Stimulated activated CD4-positive, alpha-beta T cell treated with anti-CD3 and anti-CD28 coated beads, Interleukin-12 subunit alpha, Interleukin-12 subunit beta, amount 100 ng/mL, for 24 hours (primary cell): ENCODE measurements at regions not wholly inside any gene's neighbourhood (a gene's known extent, or its start where the extent isn't known, plus 50 kb on each side); places are given as distances from the start of the nearest gene placed in this dataset.

ENCODE experiments used
- DNase-seq, 2 experiments: peaks; one replicate each; pipeline ENCODE4 v3.0.0-alpha.2; 2020; ENCODE audit warnings: low read depth in 2 of 2

GRCh38 chr16:51035110-51035498, 116.0 kb downstream of the SALL1 start:
- no peak for DNase-seq

GRCh38 chr16:51034481-51035109, 116.5 kb downstream of the SALL1 start:
- no peak for DNase-seq

- DNase-seq = no peak
These were observed 119.5 kb downstream of the SALL1 start for GRCh38 chr16:51031598-51031997.

GRCh38 chr16:51030516-51030915, 120.6 kb downstream of the SALL1 start:
- DNase-seq = no peak

GRCh38 chr16:51025588-51026290, 125.3 kb downstream of the SALL1 start:
- no peak for DNase-seq

GRCh38 chr16:51024703-51025102, 126.4 kb downstream of the SALL1 start:
- no peak for DNase-seq

GRCh38 chr16:51022955-51023354, 128.1 kb downstream of the SALL1 start:
- no peak for DNase-seq

- DNase-seq = no peak
These were observed 131.5 kb downstream of the SALL1 start for GRCh38 chr16:51019617-51020016.

- DNase-seq = no peak
These were observed 133.1 kb downstream of the SALL1 start for GRCh38 chr16:51017969-51018368.

- DNase-seq = no peak
These were observed 138.7 kb downstream of the SALL1 start for GRCh38 chr16:51012396-51012795.

GRCh38 chr16:51010817-51011216, 140.3 kb downstream of the SALL1 start:
- no peak for DNase-seq

GRCh38 chr16:51009813-51010212, 141.3 kb downstream of the SALL1 start:
- no peak for DNase-seq

- DNase-seq = no peak
These were observed 141.7 kb downstream of the SALL1 start for GRCh38 chr16:51009359-51009758.

GRCh38 chr16:51008607-51009006, 142.5 kb downstream of the SALL1 start:
- no peak for DNase-seq

- no peak for DNase-seq
These were observed 143.0 kb downstream of the SALL1 start for GRCh38 chr16:51008037-51008436.

GRCh38 chr16:51003850-51004566, 147.1 kb downstream of the SALL1 start:
- no peak for DNase-seq

GRCh38 chr16:51002881-51003490, 148.1 kb downstream of the SALL1 start:
- DNase-seq = no peak

- no peak for DNase-seq
These were observed 151.9 kb downstream of the SALL1 start for GRCh38 chr16:50999181-50999580.

GRCh38 chr16:50998411-50998810, 152.7 kb downstream of the SALL1 start:
- no peak for DNase-seq

- no peak for DNase-seq
These were observed 153.4 kb downstream of the SALL1 start for GRCh38 chr16:50997679-50998078.

GRCh38 chr16:50996830-50997186, 154.3 kb downstream of the SALL1 start:
- DNase-seq = no peak

- no peak for DNase-seq
These were observed 154.8 kb downstream of the SALL1 start for GRCh38 chr16:50996166-50996829.
